K562 (cell line): ENCODE measurements at regions not wholly inside any gene's neighbourhood (a gene's known extent, or its start where the extent isn't known, plus 50 kb on each side); places are given as distances from the start of the nearest gene placed in this dataset.

Source experiments
- ATAC-seq: fragments of 200-7000 bp; cut with Tn5 transposase; 3 replicates; pipeline ENCODE4 v1.9.1; 2020; ENCODE audit warnings: moderate library complexity
- BruUV-seq: library from RNA; stranded (reverse); fragments of 400-500 nt; replicated peaks from 2 replicates; lab custom pipeline; 2021; lab: Mats Ljungman, UMichigan
- CTCF ChIA-PET: fragments of 300-600 bp; formaldehyde crosslinking; extraction: SDS; loops from one replicate; lab custom pipeline; 2021; ENCODE audit warnings: low intra/inter-chr PET ratio; lab: Yijun Ruan, JAX
- POLR2A ChIA-PET: fragments of 300-600, 350-650 bp; sonication (Branson Sonifier 250); formaldehyde crosslinking; extraction: SDS; loops from one replicate; lab custom pipeline; 2021; ENCODE audit warnings: antibody characterized with exemption, inconsistent platforms; lab: Yijun Ruan, JAX
- DNase-seq, 4 experiments: peaks; one replicate each; pipeline versions ENCODE4 v3.0.0 to v3.0.0-alpha.2; 2011 to 2018; ENCODE audit warnings: low spot score in 3 of 4, mixed read lengths in 3 of 4; ENCODE audit errors: extremely low read depth in 1 of 4
- FAIRE-seq: peaks from 2 replicates; lab custom pipeline; 2011; peaks lifted over from hg19 to GRCh38; lab: Jason Lieb, UNC
- H2AFZ ChIP-seq: 2 replicates; pipeline ENCODE4 v1.6.0; 2011; ENCODE audit warnings: low read depth, low read length, control low read depth, inconsistent platforms
- H3K27ac ChIP-seq: fragments of 200-600 bp; 3 replicates; pipeline ENCODE4 v1.8.0; 2011; ENCODE audit warnings: low read depth, mild to moderate bottlenecking, control low read depth, inconsistent platforms, low read length, moderate library complexity, mixed read lengths; ENCODE audit errors: extremely low read depth
- H3K27me3 ChIP-seq, 2 experiments: fragments of 300-600 bp in 1 of 2; 2 replicates in 1 of 2; 3 replicates in 1 of 2; pipeline versions ENCODE4 v1.6.0 to v1.8.0; 2011; ENCODE audit warnings: inconsistent platforms in 2 of 2, low read length in 2 of 2, mild to moderate bottlenecking in 1 of 2, mixed read lengths in 1 of 2, moderate library complexity in 1 of 2; ENCODE audit not compliant: control insufficient read depth in 2 of 2, insufficient read depth in 2 of 2
- H3K36me3 ChIP-seq: fragments of 300-600 bp; 3 replicates; pipeline ENCODE4 v1.8.0; 2011; ENCODE audit warnings: mild to moderate bottlenecking, low read length, inconsistent platforms; ENCODE audit not compliant: control insufficient read depth, insufficient read depth
- H3K4me1 ChIP-seq, 2 experiments: fragments of 200-600 bp in 1 of 2; replicated peaks in 1 of 2; 2 replicates in 1 of 2; 3 replicates in 1 of 2; pipeline versions ENCODE4 v1.5.1 to v1.8.0; 2011; ENCODE audit warnings: inconsistent platforms in 2 of 2, low read length in 2 of 2, mild to moderate bottlenecking in 1 of 2, mixed read lengths in 1 of 2, moderate library complexity in 1 of 2; ENCODE audit not compliant: control insufficient read depth in 2 of 2, insufficient read depth in 2 of 2
- H3K4me2 ChIP-seq: 2 replicates; pipeline ENCODE4 v1.6.1; 2011; ENCODE audit warnings: low read length, control low read depth, inconsistent platforms, mixed read lengths; ENCODE audit not compliant: insufficient read depth
- H3K4me3 ChIP-seq: fragments of 200-600 bp; sonication (generic), shearing (Covaris generic); 2 replicates; pipeline ENCODE4 v1.5.1; 2016; ENCODE audit warnings: control low read depth, inconsistent platforms
- H3K79me2 ChIP-seq: fragments of 200-600 bp; 3 replicates; pipeline ENCODE4 v1.8.0; 2011; ENCODE audit warnings: low read length, inconsistent platforms; ENCODE audit not compliant: control insufficient read depth, insufficient read depth
- H3K9ac ChIP-seq, 2 experiments: 2 replicates each; pipeline versions ENCODE4 v1.6.0 to v1.6.1; 2011; ENCODE audit warnings: low read depth in 2 of 2, low read length in 2 of 2, control low read depth in 1 of 2, inconsistent platforms in 1 of 2, mild to moderate bottlenecking in 1 of 2, mixed read lengths in 1 of 2; ENCODE audit not compliant: insufficient read depth in 1 of 2
- H3K9me1 ChIP-seq: one replicate; pipeline ENCODE4 v1.6.0; 2011; ENCODE audit warnings: inconsistent platforms, mild to moderate bottlenecking, low read length, moderate library complexity; ENCODE audit not compliant: control insufficient read depth, insufficient read depth
- H3K9me3 ChIP-seq: replicated peaks from 2 replicates; pipeline ENCODE4 v1.5.1; 2011; ENCODE audit warnings: low read depth, low read length, inconsistent platforms; ENCODE audit not compliant: control insufficient read depth, insufficient read depth
- H4K20me1 ChIP-seq: replicated peaks from 2 replicates; pipeline ENCODE4 v1.6.1; 2011; ENCODE audit warnings: low read length, inconsistent platforms, mixed read lengths; ENCODE audit not compliant: control insufficient read depth, insufficient read depth
- MEIS2 ChIP-seq: fragments of 450-650 bp; IDR thresholded peaks from 2 replicates; pipeline ENCODE4 v1.6.1; 2014; ENCODE audit warnings: mild to moderate bottlenecking; ENCODE audit not compliant: partially characterized antibody
- ZNF785 ChIP-seq: fragments of 250-450 bp; sonication (Bioruptor Pico); IDR thresholded peaks from 2 replicates; pipeline ENCODE4 v1.4.0; 2020; ENCODE audit warnings: mild to moderate bottlenecking
- WGBS: fragments of 100-300 bp; shearing (Covaris generic); methylation state at CpG from one replicate; pipeline ENCODE4 v1.1.6; 2016; ENCODE audit warnings: low coverage, mixed read lengths; ENCODE audit not compliant: insufficient coverage; ENCODE audit errors: missing lambda C conversion rate; 5-methylcytosine and 5-hydroxymethylcytosine counted together
- in situ Hi-C: fragments of 300-500 bp; cut with MboI; formaldehyde crosslinking; loops from 4 replicates; pipeline ENCODE4 v1.15.0; 2018; ENCODE audit warnings: inconsistent platforms, mixed read lengths
- intact Hi-C: fragments of 100-400 bp; cut with micrococcal nuclease; formaldehyde crosslinking; loops from 2 replicates; pipeline ENCODE4 v1.14.2; 2022
- TF ChIP-seq, protein P1 (sequence below): fragments of 450-650 bp; IDR thresholded peaks from 2 replicates; pipeline ENCODE4 v1.6.1; 2016; ENCODE audit warnings: low read depth
- TF ChIP-seq, protein P2 (sequence below), 2 experiments: fragments of 450-650 bp; IDR thresholded peaks; 2 replicates each; pipeline ENCODE4 v1.6.1; 2016; ENCODE audit warnings: mild to moderate bottlenecking in 2 of 2, borderline replicate concordance in 1 of 2, low read depth in 1 of 2, moderate library complexity in 1 of 2
- TF ChIP-seq, protein P3 (sequence below): fragments of 250-450 bp; sonication (Bioruptor Pico); IDR thresholded peaks from 2 replicates; pipeline ENCODE4 v1.8.0; 2021; ENCODE audit warnings: borderline replicate concordance, mild to moderate bottlenecking, moderate library complexity; ENCODE audit not compliant: poor library complexity, severe bottlenecking

DNA sequence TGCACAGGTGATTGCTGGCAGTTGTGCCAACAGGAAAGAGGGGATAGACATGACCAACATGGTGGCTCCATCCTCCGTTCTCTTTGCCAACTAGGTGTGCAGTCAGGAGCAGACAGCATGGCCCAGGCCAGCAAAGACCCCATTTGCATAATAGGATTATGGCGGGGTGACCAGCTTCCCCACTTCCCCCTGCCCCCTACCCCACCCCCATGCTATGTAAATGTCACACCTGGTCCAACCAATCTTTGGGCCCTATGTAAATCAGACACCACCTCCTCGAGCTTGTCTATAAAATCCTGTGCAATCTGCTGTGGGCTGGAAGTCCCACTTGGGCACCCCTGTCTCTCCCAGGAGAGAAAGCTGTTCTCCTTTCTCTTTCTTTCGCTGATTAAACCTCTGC is 146.0 kb downstream of the SLC30A10 start:
- no peak; the same call in 2 of the 3 replicates for ATAC-seq
- no peak overlapping the region for H3K9ac ChIP-seq
- H2AFZ ChIP-seq: no peak overlapping the region
- no peaks in the 10 kb centered on the region for H3K9me3 ChIP-seq
- no peaks in the 10 kb centered on the region for H3K36me3 ChIP-seq
- in situ Hi-C loops (no loop called here), intact Hi-C loops (no loop called here)
- H3K9me1 ChIP-seq: no peaks in the 10 kb centered on the region
- H3K4me1 ChIP-seq: no peaks in the 10 kb centered on the region
- 0% methylated on average over 4 of the region's 4 CpGs for WGBS
- no peaks in the 10 kb centered on the region for H4K20me1 ChIP-seq
- ChIA-PET POLR2A (interaction anchor here (0.9 to 1.6 kb wide), 2 partner anchors 10 to 11 kb away, joined by 3 to 5 read pairs; no protein-coding TSS in a partner anchor), CTCF (no interaction called here)
- H3K4me2 ChIP-seq: no peak overlapping the region
- DNase-seq: no peak
- no peak for FAIRE-seq
- no peaks in the 10 kb centered on the region for H3K79me2 ChIP-seq
- H3K4me3 ChIP-seq: no peak overlapping the region
- H3K27me3 ChIP-seq: no peaks in the 10 kb centered on the region
- H3K27ac ChIP-seq: no peak overlapping the region
- BruUV-seq: no TSS peak
- TF ChIP-seq ZNF785 (CRISPR knock-in tag) (no peak), MEIS2 (no peak)
- TF ChIP-seq, protein P1, sequence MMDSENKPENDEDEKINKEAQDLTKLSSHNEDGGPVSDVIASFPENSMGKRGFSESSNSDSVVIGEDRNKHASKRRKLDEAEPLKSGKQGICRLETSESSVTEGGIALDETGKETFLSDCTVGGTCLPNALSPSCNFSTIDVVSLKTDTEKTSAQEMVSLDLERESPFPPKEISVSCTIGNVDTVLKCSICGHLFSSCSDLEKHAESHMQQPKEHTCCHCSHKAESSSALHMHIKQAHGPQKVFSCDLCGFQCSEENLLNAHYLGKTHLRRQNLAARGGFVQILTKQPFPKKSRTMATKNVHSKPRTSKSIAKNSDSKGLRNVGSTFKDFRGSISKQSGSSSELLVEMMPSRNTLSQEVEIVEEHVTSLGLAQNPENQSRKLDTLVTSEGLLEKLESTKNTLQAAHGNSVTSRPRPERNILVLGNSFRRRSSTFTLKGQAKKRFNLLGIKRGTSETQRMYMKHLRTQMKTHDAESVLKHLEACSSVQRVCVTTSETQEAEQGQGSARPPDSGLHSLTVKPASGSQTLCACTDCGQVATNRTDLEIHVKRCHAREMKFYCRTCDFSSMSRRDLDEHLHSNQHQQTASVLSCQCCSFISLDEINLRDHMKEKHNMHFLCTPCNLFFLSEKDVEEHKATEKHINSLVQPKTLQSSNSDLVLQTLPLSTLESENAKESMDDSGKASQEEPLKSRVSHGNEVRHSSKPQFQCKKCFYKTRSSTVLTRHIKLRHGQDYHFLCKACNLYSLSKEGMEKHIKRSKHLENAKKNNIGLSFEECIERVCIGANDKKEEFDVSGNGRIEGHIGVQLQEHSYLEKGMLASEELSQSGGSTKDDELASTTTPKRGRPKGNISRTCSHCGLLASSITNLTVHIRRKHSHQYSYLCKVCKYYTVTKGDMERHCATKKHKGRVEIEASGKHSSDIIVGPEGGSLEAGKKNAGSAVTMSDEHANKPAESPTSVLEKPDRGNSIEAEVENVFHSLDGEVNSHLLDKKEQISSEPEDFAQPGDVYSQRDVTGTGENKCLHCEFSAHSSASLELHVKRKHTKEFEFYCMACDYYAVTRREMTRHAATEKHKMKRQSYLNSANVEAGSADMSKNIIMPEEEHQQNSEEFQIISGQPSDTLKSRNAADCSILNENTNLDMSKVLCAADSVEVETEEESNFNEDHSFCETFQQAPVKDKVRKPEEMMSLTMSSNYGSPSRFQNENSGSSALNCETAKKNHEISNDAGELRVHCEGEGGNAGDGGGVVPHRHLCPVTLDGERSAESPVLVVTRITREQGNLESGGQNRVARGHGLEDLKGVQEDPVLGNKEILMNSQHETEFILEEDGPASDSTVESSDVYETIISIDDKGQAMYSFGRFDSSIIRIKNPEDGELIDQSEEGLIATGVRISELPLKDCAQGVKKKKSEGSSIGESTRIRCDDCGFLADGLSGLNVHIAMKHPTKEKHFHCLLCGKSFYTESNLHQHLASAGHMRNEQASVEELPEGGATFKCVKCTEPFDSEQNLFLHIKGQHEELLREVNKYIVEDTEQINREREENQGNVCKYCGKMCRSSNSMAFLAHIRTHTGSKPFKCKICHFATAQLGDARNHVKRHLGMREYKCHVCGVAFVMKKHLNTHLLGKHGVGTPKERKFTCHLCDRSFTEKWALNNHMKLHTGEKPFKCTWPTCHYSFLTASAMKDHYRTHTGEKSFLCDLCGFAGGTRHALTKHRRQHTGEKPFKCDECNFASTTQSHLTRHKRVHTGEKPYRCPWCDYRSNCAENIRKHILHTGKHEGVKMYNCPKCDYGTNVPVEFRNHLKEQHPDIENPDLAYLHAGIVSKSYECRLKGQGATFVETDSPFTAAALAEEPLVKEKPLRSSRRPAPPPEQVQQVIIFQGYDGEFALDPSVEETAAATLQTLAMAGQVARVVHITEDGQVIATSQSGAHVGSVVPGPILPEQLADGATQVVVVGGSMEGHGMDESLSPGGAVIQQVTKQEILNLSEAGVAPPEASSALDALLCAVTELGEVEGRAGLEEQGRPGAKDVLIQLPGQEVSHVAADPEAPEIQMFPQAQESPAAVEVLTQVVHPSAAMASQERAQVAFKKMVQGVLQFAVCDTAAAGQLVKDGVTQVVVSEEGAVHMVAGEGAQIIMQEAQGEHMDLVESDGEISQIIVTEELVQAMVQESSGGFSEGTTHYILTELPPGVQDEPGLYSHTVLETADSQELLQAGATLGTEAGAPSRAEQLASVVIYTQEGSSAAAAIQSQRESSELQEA: no peak
- TF ChIP-seq, protein P2, sequence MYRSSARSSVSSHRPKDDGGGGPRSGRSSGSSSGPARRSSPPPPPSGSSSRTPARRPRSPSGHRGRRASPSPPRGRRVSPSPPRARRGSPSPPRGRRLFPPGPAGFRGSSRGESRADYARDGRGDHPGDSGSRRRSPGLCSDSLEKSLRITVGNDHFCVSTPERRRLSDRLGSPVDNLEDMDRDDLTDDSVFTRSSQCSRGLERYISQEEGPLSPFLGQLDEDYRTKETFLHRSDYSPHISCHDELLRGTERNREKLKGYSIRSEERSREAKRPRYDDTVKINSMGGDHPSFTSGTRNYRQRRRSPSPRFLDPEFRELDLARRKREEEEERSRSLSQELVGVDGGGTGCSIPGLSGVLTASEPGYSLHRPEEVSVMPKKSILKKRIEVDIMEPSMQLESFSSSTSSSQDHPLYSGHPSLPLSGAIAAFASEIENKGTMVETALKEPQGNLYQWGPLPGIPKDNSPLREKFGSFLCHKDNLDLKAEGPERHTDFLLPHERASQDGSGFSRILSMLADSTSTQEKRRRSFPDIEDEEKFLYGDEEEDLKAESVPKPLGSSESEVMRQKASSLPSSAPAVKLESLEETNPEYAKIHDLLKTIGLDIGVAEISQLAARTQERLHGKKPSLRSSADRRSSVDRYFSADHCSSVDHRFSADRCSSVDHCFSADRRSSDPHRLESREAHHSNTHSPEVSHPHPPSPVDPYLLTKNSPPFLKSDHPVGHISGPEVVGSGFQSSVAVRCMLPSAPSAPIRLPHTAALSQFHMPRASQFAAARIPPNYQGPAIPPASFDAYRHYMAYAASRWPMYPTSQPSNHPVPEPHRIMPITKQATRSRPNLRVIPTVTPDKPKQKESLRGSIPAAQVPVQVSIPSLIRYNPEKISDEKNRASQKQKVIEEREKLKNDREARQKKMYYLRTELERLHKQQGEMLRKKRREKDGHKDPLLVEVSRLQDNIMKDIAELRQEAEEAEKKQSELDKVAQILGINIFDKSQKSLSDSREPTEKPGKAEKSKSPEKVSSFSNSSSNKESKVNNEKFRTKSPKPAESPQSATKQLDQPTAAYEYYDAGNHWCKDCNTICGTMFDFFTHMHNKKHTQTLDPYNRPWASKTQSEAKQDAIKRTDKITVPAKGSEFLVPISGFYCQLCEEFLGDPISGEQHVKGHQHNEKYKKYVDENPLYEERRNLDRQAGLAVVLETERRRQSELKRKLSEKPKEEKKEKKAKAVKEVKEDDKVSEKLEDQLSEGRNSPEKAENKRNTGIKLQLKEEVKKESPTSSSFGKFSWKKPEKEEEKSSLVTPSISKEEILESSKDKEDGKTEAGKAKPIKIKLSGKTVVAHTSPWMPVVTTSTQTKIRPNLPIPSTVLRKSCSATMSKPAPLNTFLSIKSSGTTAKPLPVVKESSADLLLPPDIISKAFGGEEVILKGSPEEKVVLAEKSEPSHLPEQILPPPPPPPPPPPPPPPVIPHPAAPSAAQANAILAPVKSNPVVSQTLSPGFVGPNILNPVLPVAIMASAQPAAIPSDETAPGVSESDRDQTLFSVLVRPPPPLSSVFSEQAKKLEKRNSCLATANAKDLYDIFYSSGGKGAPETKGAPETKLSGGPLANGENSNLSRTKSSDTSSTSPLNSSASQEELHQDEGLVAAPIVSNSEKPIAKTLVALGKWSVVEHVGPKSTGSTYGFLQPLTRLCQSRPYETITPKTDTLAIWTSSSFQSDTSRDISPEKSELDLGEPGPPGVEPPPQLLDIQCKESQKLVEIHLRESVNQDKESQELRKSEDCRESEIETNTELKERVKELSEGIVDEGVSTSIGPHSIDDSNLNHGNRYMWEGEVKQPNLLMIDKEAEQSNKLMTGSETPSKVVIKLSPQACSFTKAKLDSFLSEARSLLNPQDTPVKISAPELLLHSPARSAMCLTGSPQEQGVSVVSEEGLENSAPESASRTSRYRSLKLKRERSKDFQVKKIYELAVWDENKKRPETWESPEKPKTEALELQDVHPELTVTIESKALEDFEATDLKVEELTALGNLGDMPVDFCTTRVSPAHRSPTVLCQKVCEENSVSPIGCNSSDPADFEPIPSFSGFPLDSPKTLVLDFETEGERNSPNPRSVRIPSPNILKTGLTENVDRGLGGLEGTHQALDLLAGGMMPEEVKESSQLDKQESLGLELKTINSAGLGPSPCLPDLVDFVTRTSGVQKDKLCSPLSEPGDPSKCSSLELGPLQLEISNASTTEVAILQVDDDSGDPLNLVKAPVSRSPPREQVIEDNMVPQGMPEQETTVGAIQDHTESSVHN (IDR thresholded peaks at IDR 0.05; ENCODE audit: borderline replicate concordance in 1 of 2, low read depth in 1 of 2): no peak
- TF ChIP-seq, protein P3, sequence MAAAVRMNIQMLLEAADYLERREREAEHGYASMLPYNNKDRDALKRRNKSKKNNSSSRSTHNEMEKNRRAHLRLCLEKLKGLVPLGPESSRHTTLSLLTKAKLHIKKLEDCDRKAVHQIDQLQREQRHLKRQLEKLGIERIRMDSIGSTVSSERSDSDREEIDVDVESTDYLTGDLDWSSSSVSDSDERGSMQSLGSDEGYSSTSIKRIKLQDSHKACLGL: no peak
